Left ventricle myocardium inferior (tissue), 1 donor: ENCODE measurements at regions not wholly inside any gene's neighbourhood (a gene's known extent, or its start where the extent isn't known, plus 50 kb on each side); places are given as distances from the start of the nearest gene placed in this dataset.

Source experiments
- DNase-seq: peaks from one replicate; pipeline ENCODE4 v3.0.0-alpha.2; 2020
- H3K27ac ChIP-seq: fragments of 200-600 bp; replicated peaks from 2 replicates; pipeline ENCODE4 v1.8.0; 2021
- H3K27me3 ChIP-seq: fragments of 200-600 bp; 2 replicates; pipeline ENCODE4 v1.8.0; 2021; ENCODE audit warnings: low read depth
- H3K36me3 ChIP-seq: fragments of 200-600 bp; 2 replicates; pipeline ENCODE4 v1.8.0; 2021
- H3K4me1 ChIP-seq: fragments of 200-600 bp; 2 replicates; pipeline ENCODE4 v1.8.0; 2021
- H3K4me3 ChIP-seq: fragments of 200-600 bp; 2 replicates; pipeline ENCODE4 v1.8.0; 2021; ENCODE audit warnings: mild to moderate bottlenecking, moderate library complexity
- H3K9me3 ChIP-seq: fragments of 200-600 bp; replicated peaks from 2 replicates; pipeline ENCODE4 v1.8.0; 2021
- CTCF ChIP-seq: fragments of 200-600 bp; IDR thresholded peaks from 2 replicates; pipeline ENCODE4 v1.8.0; 2021; ENCODE audit warnings: antibody characterized with exemption, mild to moderate bottlenecking, borderline replicate concordance
- intact Hi-C: fragments of 100-400 bp; cut with micrococcal nuclease; formaldehyde crosslinking; loops from one replicate; pipeline ENCODE4 v1.11.0; 2022
- donor health status: DM: no; HTN: yes; CAD: no; lungs with severe emphysema.

- intact Hi-C loops, result no loop called here
- Histone ChIP-seq H3K9me3 (peaks cover 6% of the 10 kb centered on the region), H3K27ac (no peak overlapping the region), H3K27me3 (no peaks in the 10 kb centered on the region), H3K4me3 (no peak overlapping the region), H3K4me1 (no peaks in the 10 kb centered on the region), H3K36me3 (no peaks in the 10 kb centered on the region)
- DNase-seq, result no peak
- TF ChIP-seq CTCF, result no peak
Observed at GRCh38 chr4:22191565-22191964, 243.0 kb upstream of the KCNIP4 start.

- DNase-seq, result no peak
- H3K36me3 ChIP-seq, result no peaks in the 10 kb centered on the region
- no peaks in the 10 kb centered on the region for H3K4me1 ChIP-seq
- no peak for TF ChIP-seq CTCF
- no peak overlapping the region for H3K4me3 ChIP-seq
- H3K27me3 ChIP-seq, result no peaks in the 10 kb centered on the region
- intact Hi-C loops, result no loop called here
- peaks cover 6% of the 10 kb centered on the region for H3K9me3 ChIP-seq
- H3K27ac ChIP-seq, result no peak overlapping the region
Observed at GRCh38 chr4:22190855-22191254, 242.3 kb upstream of the KCNIP4 start.

- Histone ChIP-seq H3K4me3 (no peak overlapping the region), H3K36me3 (no peaks in the 10 kb centered on the region), H3K9me3 (peaks cover 6% of the 10 kb centered on the region), H3K27me3 (no peaks in the 10 kb centered on the region), H3K4me1 (no peaks in the 10 kb centered on the region), H3K27ac (no peak overlapping the region)
- TF ChIP-seq CTCF, result no peak
- intact Hi-C loops, result no loop called here
- no peak for DNase-seq
Observed at GRCh38 chr4:22187203-22187820, 238.7 kb upstream of the KCNIP4 start.

- Histone ChIP-seq H3K27ac (no peak overlapping the region), H3K27me3 (no peaks in the 10 kb centered on the region), H3K9me3 (no peaks in the 10 kb centered on the region), H3K4me3 (no peak overlapping the region), H3K36me3 (no peaks in the 10 kb centered on the region), H3K4me1 (no peaks in the 10 kb centered on the region)
- TF ChIP-seq CTCF, result no peak
- no peak for DNase-seq
- intact Hi-C loops, result no loop called here
Observed at GRCh38 chr4:22181736-22182135, 233.2 kb upstream of the KCNIP4 start.

GRCh38 chr4:22179124-22179874 is 230.7 kb upstream of the KCNIP4 start:
- DNase-seq, result no peak
- H3K27ac ChIP-seq, result no peak overlapping the region
- H3K36me3 ChIP-seq, result no peaks in the 10 kb centered on the region
- no peaks in the 10 kb centered on the region for H3K4me1 ChIP-seq
- no peaks in the 10 kb centered on the region for H3K9me3 ChIP-seq
- H3K27me3 ChIP-seq, result no peaks in the 10 kb centered on the region
- H3K4me3 ChIP-seq, result no peak overlapping the region
- no peak for TF ChIP-seq CTCF
- intact Hi-C loops, result no loop called here
